ENCODE measurements at regions not wholly inside any gene's neighbourhood (a gene's known extent, or its start where the extent isn't known, plus 50 kb on each side); places are given as distances from the start of the nearest gene placed in this dataset.
"Not testable (repeated sequence)": the region's sequence is repeated elsewhere in the genome, so short reads cannot be mapped to it uniquely, and the experiment has no call there.

DNA sequence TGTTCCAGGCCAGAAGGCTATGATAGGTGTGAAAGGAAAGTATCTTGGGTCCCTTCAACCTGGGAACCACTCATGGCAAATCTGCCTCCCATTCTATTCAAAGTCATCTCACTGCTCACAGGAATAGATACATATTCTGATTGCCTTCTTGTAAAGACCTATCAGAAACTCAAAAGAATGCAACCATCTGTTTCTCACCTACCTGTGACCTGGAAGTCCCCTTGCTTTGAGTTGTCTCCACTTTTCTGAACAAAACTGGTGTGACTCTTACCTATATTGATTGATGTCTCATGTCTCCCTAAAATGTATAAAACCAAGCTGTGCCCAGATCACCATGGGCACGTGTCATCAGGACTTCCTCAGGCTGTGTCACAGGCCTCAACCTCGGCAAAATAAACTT lies 1149.3 kb downstream of the NSUN3 start:
- DNase-seq = no peak

DNA sequence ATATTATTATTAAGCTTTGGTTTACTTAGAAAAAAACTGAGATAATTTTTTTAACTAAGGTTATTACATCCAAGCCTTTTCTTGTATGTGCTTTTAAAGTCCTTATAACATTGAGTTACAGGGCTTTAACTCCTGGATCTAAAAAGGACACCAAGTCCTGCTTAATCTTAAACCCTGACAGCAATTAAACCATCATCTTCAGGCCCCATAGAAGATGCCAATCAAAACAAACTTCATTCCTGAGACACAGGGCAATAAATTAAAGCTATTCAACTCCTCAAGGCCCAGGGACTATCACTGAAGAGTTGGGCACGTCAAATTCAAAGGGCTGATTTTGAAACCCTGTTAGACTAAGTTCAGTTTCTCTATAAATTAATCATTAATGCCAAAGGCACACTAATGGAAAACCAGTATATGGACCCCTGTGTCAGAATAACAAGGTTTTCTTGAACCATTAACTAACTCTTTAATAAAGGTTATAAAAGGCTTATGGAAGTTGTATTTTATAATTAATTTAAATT lies 1152.6 kb downstream of the NSUN3 start:
- no peak for DNase-seq

DNA sequence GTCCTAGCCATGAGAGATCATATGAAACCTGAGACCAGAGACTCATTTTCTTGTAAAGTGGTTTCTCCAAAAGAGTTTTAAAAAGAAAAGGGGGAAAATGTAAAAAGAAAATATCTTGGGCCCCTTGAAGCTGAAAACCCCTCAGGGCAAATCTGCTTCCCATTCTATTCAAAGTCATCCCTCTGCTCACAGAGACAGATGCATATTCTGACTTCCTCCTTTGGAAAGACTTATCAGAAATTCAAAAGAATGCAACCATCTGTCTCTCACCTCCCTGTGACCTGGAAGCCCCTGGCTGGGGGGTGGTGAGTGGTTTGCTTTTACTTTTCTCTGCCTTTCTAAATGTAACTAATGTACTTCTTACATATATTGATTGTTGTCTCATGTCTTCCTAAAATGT lies 1154.8 kb downstream of the NSUN3 start:
- no peak for DNase-seq

DNA sequence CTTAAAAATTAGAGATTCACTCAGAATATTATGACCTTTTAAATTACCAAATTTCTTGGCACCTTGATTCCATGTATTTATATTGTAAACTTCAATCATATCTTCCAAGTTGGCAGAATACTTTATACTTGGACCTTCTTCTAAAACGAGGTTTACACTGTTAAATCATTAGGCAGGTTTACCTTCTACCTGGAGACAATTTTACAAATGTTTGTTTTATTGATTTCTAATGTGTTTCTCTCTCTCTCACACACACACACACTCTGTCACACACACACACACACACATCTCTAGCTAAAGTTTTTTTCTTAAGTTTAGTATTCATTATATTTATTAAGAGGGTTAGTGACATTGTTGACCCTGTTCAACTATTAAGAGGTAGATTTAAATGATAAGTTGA lies 1155.6 kb downstream of the NSUN3 start:
- DNase-seq = no peak

DNA sequence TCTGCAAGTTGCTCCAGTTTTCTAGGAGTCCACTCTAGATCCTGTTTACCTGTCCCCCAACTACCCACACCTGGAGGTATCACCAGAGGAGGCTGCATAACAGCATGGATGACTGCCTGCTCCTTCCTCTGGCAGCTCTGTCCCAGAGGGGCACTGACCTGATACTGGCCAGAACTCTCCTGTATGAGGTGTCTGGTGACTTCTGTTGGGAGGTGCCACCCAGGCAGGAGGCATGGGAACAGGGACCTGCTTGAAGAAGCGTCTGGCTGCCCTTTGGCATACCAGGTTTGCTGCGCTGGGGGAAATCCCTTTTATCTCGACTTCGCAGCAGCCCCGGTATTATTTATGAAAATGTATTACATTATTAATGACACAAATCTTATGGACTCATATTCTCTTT lies 1163.6 kb downstream of the NSUN3 start:
- DNase-seq = no peak

DNA sequence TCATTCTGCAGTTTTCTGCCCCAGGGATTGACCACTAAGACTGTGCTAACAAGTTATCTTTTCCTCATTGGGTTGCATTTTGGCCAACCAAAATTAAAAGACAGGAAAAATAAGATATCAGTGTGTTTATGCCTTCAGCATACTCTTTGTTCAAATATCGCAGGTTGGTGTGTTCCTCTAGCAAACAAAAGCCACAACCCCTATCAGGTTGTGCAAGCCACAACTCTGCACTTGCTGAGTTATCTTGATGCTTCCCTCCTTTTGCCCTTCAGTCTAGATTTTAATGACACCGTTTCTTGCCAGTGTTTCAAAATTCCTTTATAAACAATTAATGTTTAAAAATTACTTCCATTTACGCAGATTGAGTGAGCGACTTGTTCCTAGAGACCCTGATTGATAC lies 1164.2 kb downstream of the NSUN3 start:
- no peak for DNase-seq

DNA sequence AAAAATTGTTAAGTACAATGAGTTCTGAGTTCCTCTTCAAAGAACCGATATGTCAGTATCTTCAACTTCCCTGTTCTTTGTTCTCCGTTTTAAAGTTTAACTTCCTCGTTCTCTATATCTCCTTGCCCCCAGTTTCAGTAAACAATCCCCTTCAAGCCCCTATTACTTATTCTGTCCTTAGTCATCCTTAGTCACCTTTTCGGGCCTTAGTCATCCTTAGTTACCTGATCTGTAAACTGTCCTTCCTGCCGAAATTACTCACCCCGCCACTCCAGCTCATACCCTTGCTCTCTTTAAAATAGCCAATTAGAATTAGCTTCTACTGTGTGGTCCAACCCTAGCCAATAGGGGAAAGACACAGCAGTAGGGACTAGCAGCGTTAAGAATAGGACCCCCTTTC lies 1165.6 kb downstream of the NSUN3 start:
- DNase-seq = no peak

DNA sequence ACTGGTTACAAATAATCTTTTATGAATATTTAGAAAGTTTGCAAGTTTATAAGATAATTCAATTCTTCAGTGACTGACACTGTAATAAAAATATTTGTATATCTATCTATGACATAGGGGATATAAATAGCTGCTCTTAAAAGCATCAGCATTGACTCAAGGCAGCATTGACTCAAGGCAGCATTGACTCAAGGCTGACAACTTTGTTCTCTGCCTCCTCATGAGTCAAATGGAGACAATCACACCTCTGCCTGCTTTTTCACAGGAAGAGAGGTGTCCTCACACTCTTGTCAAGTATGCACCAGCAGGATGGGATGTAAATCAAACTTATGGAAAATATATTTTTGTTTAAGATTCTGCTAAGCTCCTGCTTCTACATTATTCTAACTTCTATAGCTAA lies 1173.1 kb downstream of the NSUN3 start:
- DNase-seq = no peak

DNA sequence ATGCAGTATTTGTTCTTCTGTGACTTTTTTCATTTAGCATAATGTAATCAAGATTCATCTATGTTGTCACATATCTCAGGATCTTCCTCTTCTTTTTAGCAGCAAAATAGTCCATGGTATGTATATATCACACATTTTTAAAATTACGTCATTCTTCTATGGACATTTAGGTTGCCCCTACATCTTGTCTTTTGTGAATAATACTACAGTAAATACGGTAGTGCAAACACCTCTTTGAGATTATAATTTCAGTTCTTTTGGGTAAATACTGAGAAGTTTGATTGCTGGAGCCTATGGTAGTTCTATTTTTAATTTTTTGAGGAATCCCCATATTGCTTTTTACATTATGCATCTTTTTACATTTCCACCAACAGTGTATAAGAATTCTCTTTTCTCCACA lies 1174.9 kb downstream of the NSUN3 start:
- no peak for DNase-seq

DNA sequence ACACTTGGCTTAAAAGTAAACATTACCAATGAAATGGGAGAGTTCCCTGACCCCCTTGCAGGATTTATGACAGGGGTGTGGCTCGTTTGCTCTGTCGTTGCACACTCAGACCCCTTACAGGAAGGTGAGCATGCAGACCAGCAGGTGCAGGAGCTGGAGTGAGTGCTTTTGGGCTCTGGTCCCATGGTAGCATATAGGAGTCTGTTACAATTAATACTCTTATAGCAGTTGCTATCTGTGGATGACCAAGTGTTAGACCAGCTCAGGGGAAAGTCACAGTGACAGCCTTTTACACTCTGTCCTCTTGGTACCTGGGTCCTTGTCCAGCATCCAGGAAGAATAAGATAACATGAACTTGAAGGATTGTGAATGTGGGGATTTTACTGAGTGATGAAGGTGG lies 1177.5 kb downstream of the NSUN3 start:
- DNase-seq = no peak

DNA sequence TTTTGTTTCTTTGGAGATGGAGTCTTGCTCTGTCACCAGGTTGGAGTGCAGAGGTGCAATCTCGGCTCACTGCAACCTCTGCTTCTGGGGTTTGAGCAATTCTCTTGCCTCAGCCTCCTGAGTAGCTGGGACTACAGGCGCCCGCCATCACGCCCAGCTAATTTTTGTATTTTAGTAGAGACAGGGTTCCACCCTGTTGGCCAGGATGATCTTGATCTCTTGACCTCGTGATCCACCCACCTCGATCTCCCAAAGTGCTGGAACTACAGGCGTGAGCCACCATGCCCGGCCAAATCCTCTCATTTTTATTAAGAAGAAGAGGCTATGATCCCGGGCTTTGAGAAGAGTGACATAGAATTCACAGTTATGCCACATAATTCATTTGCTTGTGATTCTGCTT lies 1178.4 kb downstream of the NSUN3 start:
- DNase-seq = not testable (repeated sequence)

DNA sequence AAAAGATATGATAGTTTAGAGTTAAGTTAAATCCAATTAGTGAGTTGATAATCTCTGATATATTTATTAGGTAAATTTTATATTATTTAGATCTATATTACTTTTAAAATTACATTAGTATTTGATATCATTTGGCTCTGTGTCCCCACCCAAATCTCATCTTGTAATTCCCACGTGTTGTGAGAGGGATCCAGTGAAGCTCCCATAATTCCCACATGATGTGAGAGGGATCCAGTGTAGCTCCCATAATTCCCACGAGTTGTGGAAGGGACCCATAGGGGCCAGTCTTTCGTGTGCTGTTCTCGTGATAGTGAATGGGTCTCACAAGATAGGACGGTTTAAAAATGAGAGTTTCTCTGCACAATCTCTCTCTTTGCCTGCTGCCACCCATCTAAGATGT lies 1183.6 kb downstream of the NSUN3 start:
- DNase-seq = no peak

DNA sequence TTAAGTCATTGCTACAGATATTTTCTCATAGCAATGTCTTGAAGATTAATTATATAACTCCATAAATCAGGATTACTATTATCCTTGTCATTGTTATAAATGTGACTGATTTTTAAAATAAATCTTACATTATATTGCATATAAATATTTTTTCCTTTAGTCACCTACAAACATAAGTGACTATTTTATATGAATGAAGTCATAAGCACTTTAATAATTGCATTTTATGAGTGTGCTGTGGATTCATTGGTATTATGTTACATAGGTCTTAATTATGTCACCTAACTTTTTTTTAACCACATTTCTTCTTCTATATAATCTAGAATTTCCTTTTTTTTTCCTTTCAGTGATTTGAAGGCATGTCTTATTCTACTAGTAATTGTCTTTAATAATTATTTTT lies 1191.2 kb downstream of the NSUN3 start:
- no peak for DNase-seq

DNA sequence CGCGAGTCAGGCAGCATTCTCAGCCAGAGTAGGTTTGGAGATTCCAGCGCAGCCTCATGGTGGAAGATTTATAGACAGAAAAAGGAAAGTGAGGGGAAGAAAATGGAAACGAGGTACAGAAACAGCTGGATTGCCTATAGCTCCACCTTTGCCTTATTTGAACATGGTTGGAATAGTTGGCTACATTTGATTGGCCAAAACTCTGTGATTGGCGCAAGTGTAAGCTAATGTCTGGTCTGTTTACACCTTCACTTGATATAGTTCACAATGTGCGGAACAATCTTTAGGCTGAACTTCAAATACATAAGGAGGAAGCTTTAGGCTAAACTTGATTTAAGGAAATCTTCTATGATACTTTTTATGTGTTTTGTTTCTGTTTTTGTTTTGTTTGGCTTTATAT lies 1191.9 kb downstream of the NSUN3 start:
- no peak for DNase-seq

DNA sequence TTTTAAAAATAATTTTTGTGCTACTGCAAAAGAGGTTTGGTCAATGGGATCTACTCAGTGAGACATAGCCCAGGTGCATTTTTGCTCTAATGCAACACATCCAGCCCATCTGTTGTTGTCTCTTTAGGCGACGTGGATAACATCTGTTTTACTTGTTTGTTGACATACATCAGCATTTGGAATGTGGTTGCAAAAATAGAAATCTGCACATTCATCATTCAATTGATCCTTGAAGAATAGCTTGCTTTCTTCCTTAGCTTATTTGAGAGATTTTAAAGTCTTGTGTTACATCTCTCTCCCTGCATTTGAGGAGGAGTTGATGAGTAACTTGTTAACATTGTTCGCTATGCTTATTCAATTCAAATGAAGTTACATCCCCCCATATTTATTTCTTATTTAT lies 1202.3 kb downstream of the NSUN3 start:
- no peak for DNase-seq

DNA sequence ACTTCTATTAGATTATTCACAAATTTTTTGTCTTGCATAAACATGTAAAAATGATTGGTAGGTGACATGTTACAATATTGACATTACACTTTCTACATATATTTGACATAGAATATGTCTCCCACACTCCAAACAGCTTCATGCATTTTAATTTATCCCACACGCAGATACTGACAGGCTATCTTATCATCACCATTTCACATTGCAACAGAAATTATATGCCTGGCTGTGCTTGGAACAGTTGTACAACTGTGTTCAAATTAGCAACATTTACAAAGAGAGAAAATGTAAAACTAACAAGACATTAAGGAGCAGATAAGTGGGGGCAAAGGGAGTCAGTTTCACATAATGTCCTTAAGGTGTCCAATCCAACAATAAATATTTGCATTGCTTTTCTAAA lies 1208.5 kb downstream of the NSUN3 start:
- no peak for DNase-seq

DNA sequence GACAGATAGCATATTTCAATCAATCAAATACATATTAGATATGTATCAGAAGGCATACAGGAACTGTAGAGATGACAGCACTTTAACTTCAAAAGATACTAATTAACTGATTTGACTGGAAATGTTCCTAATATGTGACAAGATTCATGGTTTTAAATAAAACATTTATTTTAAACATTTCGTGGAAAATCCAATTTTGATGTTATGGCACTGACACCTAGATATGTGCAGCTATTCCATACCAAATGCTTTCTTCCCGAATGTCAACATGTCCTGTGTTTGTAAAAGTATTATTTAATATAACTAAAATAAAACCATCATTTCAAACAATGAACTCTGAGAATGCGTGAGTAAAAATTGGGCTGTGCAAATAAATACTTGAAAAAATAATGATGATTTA lies 1209.3 kb downstream of the NSUN3 start:
- DNase-seq = no peak

DNA sequence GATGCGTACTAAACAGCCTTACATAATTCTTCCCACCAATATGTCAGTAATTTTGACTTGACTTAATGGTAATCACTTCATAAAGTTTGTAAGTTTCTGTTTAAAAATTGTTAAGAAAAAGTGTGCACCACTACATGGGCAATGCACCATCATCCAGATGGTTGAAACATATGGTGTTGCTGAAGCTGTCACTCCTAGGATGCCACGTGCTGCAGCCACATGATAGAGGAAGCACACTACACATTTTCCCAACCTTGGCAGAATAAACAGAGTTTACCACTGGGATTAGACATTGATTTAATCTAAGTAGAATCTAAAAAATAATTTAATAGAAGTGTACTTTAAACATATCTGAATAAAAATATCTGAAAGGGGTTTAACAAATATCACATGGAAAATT lies 1209.9 kb downstream of the NSUN3 start:
- DNase-seq = no peak

DNA sequence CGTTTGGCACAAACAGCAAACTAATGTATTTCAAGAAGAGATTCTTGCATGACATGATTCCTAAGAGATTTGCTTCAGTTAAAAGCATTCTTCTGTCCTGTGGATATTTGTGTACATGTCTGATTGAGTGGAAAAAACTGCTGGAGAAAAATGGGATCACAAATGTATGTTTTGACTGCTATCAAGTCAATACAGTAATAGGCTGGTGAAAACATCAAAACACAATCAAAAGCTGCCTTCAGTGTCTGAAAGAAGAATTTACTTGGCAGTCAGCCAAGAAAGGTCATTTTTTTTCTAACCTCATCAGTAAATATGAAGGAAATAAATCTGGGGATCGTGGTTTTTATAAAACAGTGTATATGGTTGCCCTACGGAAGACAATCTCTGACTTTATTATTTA lies 1214.8 kb downstream of the NSUN3 start:
- no peak for DNase-seq

DNA sequence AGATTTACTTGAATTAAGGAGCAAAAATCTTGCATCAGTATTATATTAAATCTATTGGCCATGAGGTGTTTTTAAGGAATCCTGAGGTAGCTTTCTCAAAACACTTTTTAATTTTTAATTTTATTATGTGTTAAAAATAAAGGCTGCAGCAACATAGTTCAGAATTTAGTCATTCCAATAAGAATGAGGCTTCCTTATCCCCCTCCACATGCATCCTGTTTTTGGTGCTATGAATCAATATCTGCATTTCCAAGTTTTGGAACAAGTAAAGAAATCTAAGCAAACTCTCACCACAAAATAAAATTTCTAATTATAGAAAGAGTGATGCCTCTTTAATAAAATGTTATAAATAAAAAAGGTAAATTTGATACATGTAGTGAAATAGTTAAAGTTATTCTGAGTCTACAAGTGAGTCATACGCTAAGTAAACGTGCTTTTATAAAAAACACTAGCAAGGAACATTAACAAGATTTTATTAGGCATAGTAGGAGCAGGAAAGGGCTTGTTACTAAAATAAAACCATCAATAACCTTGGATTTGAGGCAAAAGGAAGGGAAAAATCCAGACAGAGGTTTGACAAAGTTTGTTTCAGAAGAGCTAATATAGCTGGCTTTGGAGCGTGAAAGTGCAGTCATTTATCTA lies 1218.0 kb downstream of the NSUN3 start:
- DNase-seq = no peak

DNA sequence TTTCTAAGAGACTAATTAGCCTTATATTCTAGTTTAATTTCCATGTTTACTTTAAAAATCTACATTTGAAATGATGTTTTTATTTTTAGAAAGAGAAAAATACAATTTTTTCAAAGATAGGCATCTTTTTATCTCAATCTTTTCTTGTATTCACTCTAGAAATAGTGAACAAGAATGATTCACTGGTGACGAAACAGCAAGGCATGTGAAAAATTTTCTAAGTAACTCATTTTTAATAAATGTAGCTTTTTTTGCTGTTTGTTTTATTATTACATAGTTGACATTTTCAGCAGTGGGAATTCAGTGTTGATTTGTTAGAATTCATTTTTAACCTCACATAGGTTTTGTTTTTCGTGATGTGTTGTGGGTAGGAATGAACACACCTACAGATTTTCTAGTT lies 1226.4 kb downstream of the NSUN3 start:
- DNase-seq = no peak

DNA sequence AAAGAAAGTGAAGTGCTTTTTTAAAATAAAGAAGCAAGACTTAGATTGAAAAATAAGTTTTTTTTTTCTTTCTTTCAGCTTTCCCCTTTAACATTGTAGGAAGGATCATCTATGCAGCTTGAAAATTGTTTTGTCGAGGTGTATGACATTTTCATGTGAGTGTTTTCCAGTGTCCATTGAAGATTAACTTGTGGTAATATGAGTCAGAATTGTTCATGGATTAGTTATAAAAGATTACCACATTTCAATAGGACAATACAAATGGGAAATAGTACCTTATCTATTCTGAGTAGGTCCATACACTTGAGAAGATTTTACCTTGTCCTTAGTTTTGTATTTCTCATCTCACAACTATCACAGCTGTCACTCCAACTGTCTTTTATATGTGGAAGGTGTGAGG lies 1234.7 kb downstream of the NSUN3 start:
- no peak for DNase-seq

DNA sequence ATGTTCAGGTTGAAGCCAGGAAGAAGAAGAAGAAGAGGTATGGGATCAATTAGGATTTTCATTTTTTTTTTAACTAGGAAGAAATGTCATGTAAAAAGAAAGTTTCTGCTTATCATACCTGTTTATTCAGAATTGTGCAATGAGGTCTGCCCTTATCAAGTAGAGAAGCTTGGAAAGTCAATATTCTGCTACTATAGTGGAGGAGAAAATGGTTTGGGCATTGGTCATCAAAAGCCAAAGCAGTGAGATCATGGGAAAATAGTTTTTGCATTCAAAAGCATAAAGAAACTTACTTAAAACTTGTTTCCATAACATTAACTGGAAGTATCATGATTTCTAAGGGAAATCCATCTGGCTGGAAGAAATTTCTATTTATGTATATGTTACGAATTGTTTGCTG lies 1239.2 kb downstream of the NSUN3 start:
- DNase-seq = no peak

DNA sequence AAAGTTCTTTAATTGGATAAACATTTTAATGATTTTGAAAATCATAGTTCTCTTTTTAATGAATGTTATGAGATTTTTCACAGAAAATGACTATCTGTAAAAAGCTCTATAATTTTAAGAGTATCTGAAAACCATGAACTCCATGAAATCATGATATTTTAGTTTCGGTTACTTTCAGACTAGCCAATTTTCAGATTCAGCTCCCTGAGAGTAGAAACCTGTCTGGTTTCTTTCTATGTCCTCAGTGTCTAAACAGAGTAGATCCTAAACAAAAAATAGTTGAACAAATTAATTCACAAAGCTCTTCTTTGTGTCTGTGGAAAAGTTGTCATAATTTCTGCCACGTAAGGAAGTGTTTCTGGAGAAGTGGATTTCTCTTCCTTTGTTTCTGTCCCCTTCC lies 1247.7 kb downstream of the NSUN3 start:
- no peak for DNase-seq

DNA sequence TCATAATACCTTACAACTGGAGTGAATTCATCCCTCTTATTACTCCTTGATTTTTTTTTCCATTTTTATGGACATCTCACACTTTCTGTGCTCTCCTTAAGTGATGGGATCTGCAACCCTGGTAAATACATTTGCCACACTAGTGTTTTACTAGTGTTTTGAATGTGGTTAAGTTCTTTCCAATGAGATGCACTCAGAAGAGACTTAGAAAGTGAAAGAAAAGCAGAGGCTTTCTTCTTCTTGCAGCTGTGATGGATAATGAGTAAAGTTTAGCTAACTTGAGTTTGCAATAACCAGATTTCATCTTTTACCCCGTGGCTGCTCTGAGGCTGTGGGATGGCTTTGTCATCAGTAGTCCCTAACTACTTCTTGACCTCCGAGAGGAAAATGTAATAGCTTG lies 1248.4 kb downstream of the NSUN3 start:
- no peak for DNase-seq

DNA sequence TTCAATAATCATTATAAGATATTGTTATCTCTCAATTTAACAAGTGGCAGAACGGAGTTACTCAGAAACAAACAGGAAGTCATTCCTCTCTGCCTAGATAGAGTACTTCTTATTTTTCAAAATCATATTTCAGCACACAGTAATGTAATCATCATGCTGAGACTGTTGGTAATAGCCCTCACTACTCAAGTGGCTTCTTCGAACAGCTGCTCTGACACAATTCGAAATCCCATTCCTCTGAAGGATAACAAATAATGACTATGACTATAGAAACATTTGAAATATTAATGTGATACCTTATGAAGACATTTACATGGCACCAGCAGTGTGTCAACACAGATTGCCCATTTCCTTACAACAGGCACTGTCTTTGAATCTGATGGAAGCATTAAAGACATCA lies 1249.8 kb downstream of the NSUN3 start:
- no peak for DNase-seq
